ENCODE measurements at regions not wholly inside any gene's neighbourhood (a gene's known extent, or its start where the extent isn't known, plus 50 kb on each side); places are given as distances from the start of the nearest gene placed in this dataset.

- TF ChIP-seq, protein P1, sequence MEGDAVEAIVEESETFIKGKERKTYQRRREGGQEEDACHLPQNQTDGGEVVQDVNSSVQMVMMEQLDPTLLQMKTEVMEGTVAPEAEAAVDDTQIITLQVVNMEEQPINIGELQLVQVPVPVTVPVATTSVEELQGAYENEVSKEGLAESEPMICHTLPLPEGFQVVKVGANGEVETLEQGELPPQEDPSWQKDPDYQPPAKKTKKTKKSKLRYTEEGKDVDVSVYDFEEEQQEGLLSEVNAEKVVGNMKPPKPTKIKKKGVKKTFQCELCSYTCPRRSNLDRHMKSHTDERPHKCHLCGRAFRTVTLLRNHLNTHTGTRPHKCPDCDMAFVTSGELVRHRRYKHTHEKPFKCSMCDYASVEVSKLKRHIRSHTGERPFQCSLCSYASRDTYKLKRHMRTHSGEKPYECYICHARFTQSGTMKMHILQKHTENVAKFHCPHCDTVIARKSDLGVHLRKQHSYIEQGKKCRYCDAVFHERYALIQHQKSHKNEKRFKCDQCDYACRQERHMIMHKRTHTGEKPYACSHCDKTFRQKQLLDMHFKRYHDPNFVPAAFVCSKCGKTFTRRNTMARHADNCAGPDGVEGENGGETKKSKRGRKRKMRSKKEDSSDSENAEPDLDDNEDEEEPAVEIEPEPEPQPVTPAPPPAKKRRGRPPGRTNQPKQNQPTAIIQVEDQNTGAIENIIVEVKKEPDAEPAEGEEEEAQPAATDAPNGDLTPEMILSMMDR (IDR thresholded peaks at IDR 0.05; ENCODE audit: low read depth, low read length) = no peak
- TF ChIP-seq EZH2phosphoT487 (IDR thresholded peaks at IDR 0.05; ENCODE audit: low read depth) = no peak
Measured at GRCh38 chr13:78907006-78907405, 248.1 kb upstream of the OBI1 start.

All from OCI-LY3 (cell line).